Body of pancreas (tissue), 4 donors: ENCODE measurements at regions not wholly inside any gene's neighbourhood (a gene's known extent, or its start where the extent isn't known, plus 50 kb on each side); places are given as distances from the start of the nearest gene placed in this dataset.

ENCODE experiments used
- POLR2A ChIP-seq, 3 donors: fragments of 450-650 bp; IDR thresholded peaks; one replicate each; pipeline ENCODE4 v1.6.1; 2016; ENCODE audit warnings: antibody characterized with exemption in 3 of 3, mild to moderate bottlenecking in 2 of 3
- TF ChIP-seq, protein P1 (sequence below), 7 experiments: fragments of 450-650 bp in 4 of 7; fragments of 200-600 bp in 3 of 7; sonication (generic) in 3 of 7; IDR thresholded peaks; one replicate each; pipeline ENCODE4 v1.5.1; 2016 to 2019; ENCODE audit warnings: antibody characterized with exemption in 7 of 7

- TF ChIP-seq, protein P1, sequence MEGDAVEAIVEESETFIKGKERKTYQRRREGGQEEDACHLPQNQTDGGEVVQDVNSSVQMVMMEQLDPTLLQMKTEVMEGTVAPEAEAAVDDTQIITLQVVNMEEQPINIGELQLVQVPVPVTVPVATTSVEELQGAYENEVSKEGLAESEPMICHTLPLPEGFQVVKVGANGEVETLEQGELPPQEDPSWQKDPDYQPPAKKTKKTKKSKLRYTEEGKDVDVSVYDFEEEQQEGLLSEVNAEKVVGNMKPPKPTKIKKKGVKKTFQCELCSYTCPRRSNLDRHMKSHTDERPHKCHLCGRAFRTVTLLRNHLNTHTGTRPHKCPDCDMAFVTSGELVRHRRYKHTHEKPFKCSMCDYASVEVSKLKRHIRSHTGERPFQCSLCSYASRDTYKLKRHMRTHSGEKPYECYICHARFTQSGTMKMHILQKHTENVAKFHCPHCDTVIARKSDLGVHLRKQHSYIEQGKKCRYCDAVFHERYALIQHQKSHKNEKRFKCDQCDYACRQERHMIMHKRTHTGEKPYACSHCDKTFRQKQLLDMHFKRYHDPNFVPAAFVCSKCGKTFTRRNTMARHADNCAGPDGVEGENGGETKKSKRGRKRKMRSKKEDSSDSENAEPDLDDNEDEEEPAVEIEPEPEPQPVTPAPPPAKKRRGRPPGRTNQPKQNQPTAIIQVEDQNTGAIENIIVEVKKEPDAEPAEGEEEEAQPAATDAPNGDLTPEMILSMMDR (IDR thresholded peaks at IDR 0.05) = no peak
- TF ChIP-seq POLR2A (IDR thresholded peaks at IDR 0.05) = no peak
These were observed 553.3 kb downstream of the TFEC start for GRCh38 chr7:115477193-115477651.
